Ishikawa (cell line): ENCODE measurements at regions not wholly inside any gene's neighbourhood (a gene's known extent, or its start where the extent isn't known, plus 50 kb on each side); places are given as distances from the start of the nearest gene placed in this dataset.

Experiments used
- CEBPB ChIP-seq: IDR thresholded peaks from 2 replicates; pipeline ENCODE4 v1.6.1; 2012
- CREB1 ChIP-seq: IDR thresholded peaks from 2 replicates; pipeline ENCODE4 v1.6.1; 2012; ENCODE audit warnings: low read depth
- EGR1 ChIP-seq: IDR thresholded peaks from 2 replicates; pipeline ENCODE4 v1.6.1; 2012
- EP300 ChIP-seq: IDR thresholded peaks from 2 replicates; pipeline ENCODE4 v1.6.1; 2012; ENCODE audit warnings: borderline replicate concordance
- RAD21 ChIP-seq: IDR thresholded peaks from 2 replicates; pipeline ENCODE4 v1.6.1; 2012; ENCODE audit warnings: low read depth
- TAF1 ChIP-seq: IDR thresholded peaks from 2 replicates; pipeline ENCODE4 v1.6.1; 2012; ENCODE audit warnings: low read depth, mild to moderate bottlenecking
- TCF12 ChIP-seq: IDR thresholded peaks from 2 replicates; pipeline ENCODE4 v1.6.1; 2012; ENCODE audit warnings: low read depth
- ZBTB7A ChIP-seq: IDR thresholded peaks from 2 replicates; pipeline ENCODE4 v1.6.1; 2012; ENCODE audit warnings: low read depth
- TF ChIP-seq, protein P1 (sequence below): IDR thresholded peaks from 2 replicates; pipeline ENCODE4 v1.6.1; 2012; ENCODE audit warnings: low read depth, mild to moderate bottlenecking
- TF ChIP-seq, protein P2 (sequence below): IDR thresholded peaks from 2 replicates; pipeline ENCODE4 v1.6.1; 2012
- TF ChIP-seq, protein P3 (sequence below): IDR thresholded peaks from 2 replicates; pipeline ENCODE4 v1.6.1; 2012

DNA sequence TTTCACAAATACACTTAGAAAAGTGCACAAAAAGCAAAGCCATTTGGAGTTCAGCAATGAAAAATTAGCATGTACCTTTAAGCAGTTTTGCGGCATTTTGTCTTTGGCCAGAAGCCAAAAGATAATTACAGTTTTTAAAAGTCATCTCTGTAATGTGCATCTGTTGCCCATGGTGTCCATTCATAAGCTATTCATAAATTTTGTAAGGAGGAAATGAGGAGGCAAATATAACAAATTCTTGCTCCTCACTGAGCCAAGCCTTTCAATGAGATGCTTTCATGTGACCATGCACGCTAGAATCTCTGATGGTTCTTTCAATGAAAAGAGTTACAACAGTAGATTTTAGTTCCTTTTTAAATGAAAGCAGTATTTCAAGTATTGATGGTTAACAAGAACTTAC is 247.1 kb upstream of the MON1B start:
- TF ChIP-seq, protein P1, sequence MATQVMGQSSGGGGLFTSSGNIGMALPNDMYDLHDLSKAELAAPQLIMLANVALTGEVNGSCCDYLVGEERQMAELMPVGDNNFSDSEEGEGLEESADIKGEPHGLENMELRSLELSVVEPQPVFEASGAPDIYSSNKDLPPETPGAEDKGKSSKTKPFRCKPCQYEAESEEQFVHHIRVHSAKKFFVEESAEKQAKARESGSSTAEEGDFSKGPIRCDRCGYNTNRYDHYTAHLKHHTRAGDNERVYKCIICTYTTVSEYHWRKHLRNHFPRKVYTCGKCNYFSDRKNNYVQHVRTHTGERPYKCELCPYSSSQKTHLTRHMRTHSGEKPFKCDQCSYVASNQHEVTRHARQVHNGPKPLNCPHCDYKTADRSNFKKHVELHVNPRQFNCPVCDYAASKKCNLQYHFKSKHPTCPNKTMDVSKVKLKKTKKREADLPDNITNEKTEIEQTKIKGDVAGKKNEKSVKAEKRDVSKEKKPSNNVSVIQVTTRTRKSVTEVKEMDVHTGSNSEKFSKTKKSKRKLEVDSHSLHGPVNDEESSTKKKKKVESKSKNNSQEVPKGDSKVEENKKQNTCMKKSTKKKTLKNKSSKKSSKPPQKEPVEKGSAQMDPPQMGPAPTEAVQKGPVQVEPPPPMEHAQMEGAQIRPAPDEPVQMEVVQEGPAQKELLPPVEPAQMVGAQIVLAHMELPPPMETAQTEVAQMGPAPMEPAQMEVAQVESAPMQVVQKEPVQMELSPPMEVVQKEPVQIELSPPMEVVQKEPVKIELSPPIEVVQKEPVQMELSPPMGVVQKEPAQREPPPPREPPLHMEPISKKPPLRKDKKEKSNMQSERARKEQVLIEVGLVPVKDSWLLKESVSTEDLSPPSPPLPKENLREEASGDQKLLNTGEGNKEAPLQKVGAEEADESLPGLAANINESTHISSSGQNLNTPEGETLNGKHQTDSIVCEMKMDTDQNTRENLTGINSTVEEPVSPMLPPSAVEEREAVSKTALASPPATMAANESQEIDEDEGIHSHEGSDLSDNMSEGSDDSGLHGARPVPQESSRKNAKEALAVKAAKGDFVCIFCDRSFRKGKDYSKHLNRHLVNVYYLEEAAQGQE: no peak
- TF ChIP-seq RAD21 (no peak), ZBTB7A (no peak), TAF1 (no peak), TCF12 (no peak), CEBPB (no peak), CREB1 (no peak), EGR1 (no peak), EP300 (no peak)
- TF ChIP-seq, protein P2, sequence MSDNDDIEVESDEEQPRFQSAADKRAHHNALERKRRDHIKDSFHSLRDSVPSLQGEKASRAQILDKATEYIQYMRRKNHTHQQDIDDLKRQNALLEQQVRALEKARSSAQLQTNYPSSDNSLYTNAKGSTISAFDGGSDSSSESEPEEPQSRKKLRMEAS: no peak
- TF ChIP-seq, protein P3, sequence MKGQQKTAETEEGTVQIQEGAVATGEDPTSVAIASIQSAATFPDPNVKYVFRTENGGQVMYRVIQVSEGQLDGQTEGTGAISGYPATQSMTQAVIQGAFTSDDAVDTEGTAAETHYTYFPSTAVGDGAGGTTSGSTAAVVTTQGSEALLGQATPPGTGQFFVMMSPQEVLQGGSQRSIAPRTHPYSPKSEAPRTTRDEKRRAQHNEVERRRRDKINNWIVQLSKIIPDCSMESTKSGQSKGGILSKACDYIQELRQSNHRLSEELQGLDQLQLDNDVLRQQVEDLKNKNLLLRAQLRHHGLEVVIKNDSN: no peak
